ENCODE measurements at regions not wholly inside any gene's neighbourhood (a gene's known extent, or its start where the extent isn't known, plus 50 kb on each side); places are given as distances from the start of the nearest gene placed in this dataset.
"Not testable (repeated sequence)": the region's sequence is repeated elsewhere in the genome, so short reads cannot be mapped to it uniquely, and the experiment has no call there.

GRCh38 chr21:31798842-31799704, 67.2 kb upstream of the SCAF4 start:
- no peak for DNase-seq
- no peak overlapping the region for H3K4me3 ChIP-seq (ENCODE audit: low read length)
- H3K36me3 ChIP-seq (ENCODE audit: insufficient read depth, low read length), result no peaks in the 10 kb centered on the region
- no peak overlapping the region for H3K4me3 Mint-ChIP-seq
- H3K27me3 ChIP-seq (ENCODE audit: control insufficient read depth in 1 of 2, insufficient read depth in 2 of 2, low read length in 2 of 2), result peaks cover 3 to 9% of the 10 kb centered on the region in 2 experiments
- CTCF ChIA-PET, result no interaction called here
- no peak for ATAC-seq (ENCODE audit: poor library complexity)
- no peaks in the 10 kb centered on the region for H3K9me3 Mint-ChIP-seq
- no peaks in the 10 kb centered on the region for H3K36me3 Mint-ChIP-seq (ENCODE audit: low read depth)
- no peak overlapping the region for H3K27ac Mint-ChIP-seq
- no peaks in the 10 kb centered on the region for H3K4me1 ChIP-seq (ENCODE audit: insufficient read depth, low read length)
- H3K9me3 ChIP-seq (ENCODE audit: control insufficient read depth in 1 of 2, insufficient read depth in 1 of 2, low read length in 2 of 2), result no peaks in the 10 kb centered on the region
- no peaks in the 10 kb centered on the region for H3K4me1 Mint-ChIP-seq (ENCODE audit: low read depth)
- POLR2A ChIA-PET, result no interaction called here
- no peak overlapping the region for H3K27ac ChIP-seq (ENCODE audit: low read depth in 1 of 2, low read length in 2 of 2)
- H3K27me3 Mint-ChIP-seq, result peaks cover 34% of the 10 kb centered on the region
- no peak for TF ChIP-seq CTCF (IDR thresholded peaks at IDR 0.05)
- intact Hi-C loops (cut with DNase I, micrococcal nuclease), result no loop called here

GRCh38 chr21:31795992-31796391, 64.1 kb upstream of the SCAF4 start:
- Histone ChIP-seq H3K4me1 (ENCODE audit: insufficient read depth, low read length) (no peaks in the 10 kb centered on the region), H3K36me3 (ENCODE audit: insufficient read depth, low read length) (no peaks in the 10 kb centered on the region), H3K9me3 (ENCODE audit: control insufficient read depth in 1 of 2, insufficient read depth in 1 of 2, low read length in 2 of 2) (no peaks in the 10 kb centered on the region), H3K27me3 (ENCODE audit: control insufficient read depth in 1 of 2, insufficient read depth in 2 of 2, low read length in 2 of 2) (peaks cover 3 to 6% of the 10 kb centered on the region in 2 experiments), H3K27ac (ENCODE audit: low read depth in 1 of 2, low read length in 2 of 2) (no peak overlapping the region), H3K4me3 (ENCODE audit: low read length) (no peak overlapping the region)
- no peaks in the 10 kb centered on the region for H3K36me3 Mint-ChIP-seq (ENCODE audit: low read depth)
- TF ChIP-seq CTCF (IDR thresholded peaks at IDR 0.05), result no peak
- ChIA-PET CTCF (no interaction called here), POLR2A (no interaction called here)
- peaks cover 33% of the 10 kb centered on the region for H3K27me3 Mint-ChIP-seq
- no peak for DNase-seq
- no peaks in the 10 kb centered on the region for H3K9me3 Mint-ChIP-seq
- no peak for ATAC-seq (ENCODE audit: poor library complexity)
- H3K4me1 Mint-ChIP-seq (ENCODE audit: low read depth), result no peaks in the 10 kb centered on the region
- intact Hi-C loops (cut with DNase I, micrococcal nuclease), result no loop called here
- H3K4me3 Mint-ChIP-seq, result no peak overlapping the region
- no peak overlapping the region for H3K27ac Mint-ChIP-seq

GRCh38 chr21:31790420-31790819, 58.5 kb upstream of the SCAF4 start:
- intact Hi-C loops (cut with DNase I, micrococcal nuclease); H3K27me3 ChIP-seq (ENCODE audit: control insufficient read depth in 1 of 2, insufficient read depth in 2 of 2, low read length in 2 of 2); H3K27ac Mint-ChIP-seq; H3K9me3 ChIP-seq (ENCODE audit: control insufficient read depth in 1 of 2, insufficient read depth in 1 of 2, low read length in 2 of 2); H3K27ac ChIP-seq (ENCODE audit: low read depth in 1 of 2, low read length in 2 of 2); H3K36me3 ChIP-seq (ENCODE audit: insufficient read depth, low read length); H3K27me3 Mint-ChIP-seq; ATAC-seq (ENCODE audit: poor library complexity); H3K4me1 ChIP-seq (ENCODE audit: insufficient read depth, low read length); H3K9me3 Mint-ChIP-seq; H3K4me3 ChIP-seq (ENCODE audit: low read length); CTCF ChIA-PET; H3K4me3 Mint-ChIP-seq; H3K36me3 Mint-ChIP-seq (ENCODE audit: low read depth); DNase-seq; POLR2A ChIA-PET: not testable (repeated sequence)
- peaks cover 12% of the 10 kb centered on the region for H3K4me1 Mint-ChIP-seq (ENCODE audit: low read depth)

GRCh38 chr21:31788581-31788980, 56.7 kb upstream of the SCAF4 start:
- H3K4me3 ChIP-seq (ENCODE audit: low read length), result no peak overlapping the region
- no peaks in the 10 kb centered on the region for H3K36me3 Mint-ChIP-seq (ENCODE audit: low read depth)
- CTCF ChIA-PET, result no interaction called here
- DNase-seq, result no peak
- H3K4me1 Mint-ChIP-seq (ENCODE audit: low read depth), result peaks cover 12% of the 10 kb centered on the region
- H3K27ac Mint-ChIP-seq, result no peak overlapping the region
- H3K9me3 Mint-ChIP-seq, result no peaks in the 10 kb centered on the region
- H3K4me3 Mint-ChIP-seq, result no peak overlapping the region
- no peaks in the 10 kb centered on the region for H3K36me3 ChIP-seq (ENCODE audit: insufficient read depth, low read length)
- no peak for TF ChIP-seq CTCF (IDR thresholded peaks at IDR 0.05)
- POLR2A ChIA-PET, result no interaction called here
- no peaks in the 10 kb centered on the region for H3K9me3 ChIP-seq (ENCODE audit: control insufficient read depth in 1 of 2, insufficient read depth in 1 of 2, low read length in 2 of 2)
- no peaks in the 10 kb centered on the region for H3K4me1 ChIP-seq (ENCODE audit: insufficient read depth, low read length)
- no peak overlapping the region for H3K27ac ChIP-seq (ENCODE audit: low read depth in 1 of 2, low read length in 2 of 2)
- no peaks in the 10 kb centered on the region for H3K27me3 ChIP-seq (ENCODE audit: control insufficient read depth in 1 of 2, insufficient read depth in 2 of 2, low read length in 2 of 2)
- ATAC-seq (ENCODE audit: poor library complexity), result no peak
- intact Hi-C loops (cut with DNase I, micrococcal nuclease), result loop anchor here in 1 of 2 experiments (5.0 kb wide), 1 partner anchor 809 kb away; no protein-coding TSS in a partner anchor
- peaks cover 6% of the 10 kb centered on the region for H3K27me3 Mint-ChIP-seq

- H3K27ac Mint-ChIP-seq; CTCF ChIA-PET; H3K27ac ChIP-seq (ENCODE audit: low read depth in 1 of 2, low read length in 2 of 2); DNase-seq; H3K27me3 Mint-ChIP-seq; H3K9me3 Mint-ChIP-seq; ATAC-seq (ENCODE audit: poor library complexity); H3K4me3 ChIP-seq (ENCODE audit: low read length); H3K27me3 ChIP-seq (ENCODE audit: control insufficient read depth in 1 of 2, insufficient read depth in 2 of 2, low read length in 2 of 2); H3K9me3 ChIP-seq (ENCODE audit: control insufficient read depth in 1 of 2, insufficient read depth in 1 of 2, low read length in 2 of 2); H3K36me3 ChIP-seq (ENCODE audit: insufficient read depth, low read length); H3K4me1 ChIP-seq (ENCODE audit: insufficient read depth, low read length); POLR2A ChIA-PET; H3K36me3 Mint-ChIP-seq (ENCODE audit: low read depth); H3K4me3 Mint-ChIP-seq: not testable (repeated sequence)
- peaks cover 12% of the 10 kb centered on the region for H3K4me1 Mint-ChIP-seq (ENCODE audit: low read depth)
- intact Hi-C loops (cut with DNase I, micrococcal nuclease), result loop anchor here in 1 of 2 experiments (5.0 kb wide), 1 partner anchor 810 kb away; no protein-coding TSS in a partner anchor
These were observed 55.8 kb upstream of the SCAF4 start for GRCh38 chr21:31787691-31788090.

Data from CD4-positive, alpha-beta T cell (primary cell).